ENCODE measurements at regions not wholly inside any gene's neighbourhood (a gene's known extent, or its start where the extent isn't known, plus 50 kb on each side); places are given as distances from the start of the nearest gene placed in this dataset.

- no peak overlapping the region for H3K4me3 Mint-ChIP-seq
- peaks cover 8% of the 10 kb centered on the region for H3K27me3 Mint-ChIP-seq (ENCODE audit: low read depth)
- no peaks in the 10 kb centered on the region for H3K4me1 Mint-ChIP-seq
- H3K36me3 Mint-ChIP-seq (ENCODE audit: low read depth), result no peaks in the 10 kb centered on the region
- no peak overlapping the region for H3K27ac Mint-ChIP-seq (ENCODE audit: unreplicated experiment)
- H3K9me3 Mint-ChIP-seq, result peaks cover 8% of the 10 kb centered on the region
- TF ChIP-seq, protein P1, sequence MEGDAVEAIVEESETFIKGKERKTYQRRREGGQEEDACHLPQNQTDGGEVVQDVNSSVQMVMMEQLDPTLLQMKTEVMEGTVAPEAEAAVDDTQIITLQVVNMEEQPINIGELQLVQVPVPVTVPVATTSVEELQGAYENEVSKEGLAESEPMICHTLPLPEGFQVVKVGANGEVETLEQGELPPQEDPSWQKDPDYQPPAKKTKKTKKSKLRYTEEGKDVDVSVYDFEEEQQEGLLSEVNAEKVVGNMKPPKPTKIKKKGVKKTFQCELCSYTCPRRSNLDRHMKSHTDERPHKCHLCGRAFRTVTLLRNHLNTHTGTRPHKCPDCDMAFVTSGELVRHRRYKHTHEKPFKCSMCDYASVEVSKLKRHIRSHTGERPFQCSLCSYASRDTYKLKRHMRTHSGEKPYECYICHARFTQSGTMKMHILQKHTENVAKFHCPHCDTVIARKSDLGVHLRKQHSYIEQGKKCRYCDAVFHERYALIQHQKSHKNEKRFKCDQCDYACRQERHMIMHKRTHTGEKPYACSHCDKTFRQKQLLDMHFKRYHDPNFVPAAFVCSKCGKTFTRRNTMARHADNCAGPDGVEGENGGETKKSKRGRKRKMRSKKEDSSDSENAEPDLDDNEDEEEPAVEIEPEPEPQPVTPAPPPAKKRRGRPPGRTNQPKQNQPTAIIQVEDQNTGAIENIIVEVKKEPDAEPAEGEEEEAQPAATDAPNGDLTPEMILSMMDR (conservative IDR thresholded peaks at IDR 0.05), result no peak
- DNase-seq (ENCODE audit: low read depth, low spot score), result no peak
These were observed 231.2 kb upstream of the CPEB2 start for GRCh38 chr4:14771094-14771493.

GRCh38 chr4:14771504-14772175 is 230.6 kb upstream of the CPEB2 start:
- TF ChIP-seq, protein P1 (conservative IDR thresholded peaks at IDR 0.05), result no peak
- Mint-ChIP-seq H3K36me3 (ENCODE audit: low read depth) (no peaks in the 10 kb centered on the region), H3K9me3 (peaks cover 8% of the 10 kb centered on the region), H3K27me3 (ENCODE audit: low read depth) (peaks cover 8% of the 10 kb centered on the region), H3K4me1 (no peaks in the 10 kb centered on the region), H3K4me3 (no peak overlapping the region), H3K27ac (ENCODE audit: unreplicated experiment) (no peak overlapping the region)
- no peak for DNase-seq (ENCODE audit: low read depth, low spot score)

GRCh38 chr4:14772388-14772787 is 229.9 kb upstream of the CPEB2 start:
- Mint-ChIP-seq H3K36me3 (ENCODE audit: low read depth) (no peaks in the 10 kb centered on the region), H3K27ac (ENCODE audit: unreplicated experiment) (no peak overlapping the region), H3K9me3 (peaks cover 12% of the 10 kb centered on the region), H3K4me3 (no peak overlapping the region), H3K27me3 (ENCODE audit: low read depth) (peaks cover 3% of the 10 kb centered on the region), H3K4me1 (no peaks in the 10 kb centered on the region)
- TF ChIP-seq, protein P1 (conservative IDR thresholded peaks at IDR 0.05), result no peak
- no peak for DNase-seq (ENCODE audit: low read depth, low spot score)

DNA sequence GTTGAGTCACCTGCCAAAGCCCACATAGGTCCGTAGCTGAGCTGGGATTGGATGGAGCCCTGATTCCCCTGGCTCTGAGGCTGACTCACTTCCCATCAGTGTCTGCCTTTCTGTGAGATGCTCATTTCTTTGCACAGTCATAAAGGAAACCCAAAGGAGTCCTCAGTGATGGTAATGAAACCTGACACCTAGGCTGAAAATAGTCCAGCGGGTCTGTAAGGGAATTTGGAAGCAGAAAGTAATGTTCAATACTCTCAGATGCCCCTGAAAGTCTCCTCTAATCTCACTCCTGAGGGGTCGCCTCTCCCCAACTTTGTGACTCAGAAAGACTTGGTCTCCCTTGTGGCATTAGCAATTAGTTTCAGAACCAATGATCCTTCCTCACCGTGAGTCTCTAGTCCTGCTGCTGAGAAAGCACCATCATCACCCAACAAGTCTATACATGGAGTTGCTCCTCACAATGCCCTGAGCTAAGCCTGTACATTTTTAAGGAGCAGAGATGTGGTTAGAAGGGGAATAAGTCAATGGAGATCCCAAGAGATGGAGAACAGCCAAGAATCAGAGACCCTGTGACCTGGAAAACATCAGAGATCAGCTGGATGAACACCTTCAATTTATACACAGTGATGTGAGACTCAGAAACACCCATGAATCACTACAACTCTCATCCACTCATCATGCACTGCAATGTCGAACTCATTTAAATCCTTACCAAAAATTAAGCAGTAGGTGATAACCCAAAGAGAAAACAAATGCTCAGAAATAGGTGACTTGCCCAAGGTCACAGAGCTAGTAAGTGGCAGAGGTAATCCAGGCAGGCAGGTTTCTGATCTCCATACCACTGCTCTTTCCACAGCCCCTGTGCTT is 219.0 kb upstream of the CPEB2 start:
- TF ChIP-seq, protein P1 (conservative IDR thresholded peaks at IDR 0.05), result no peak
- Mint-ChIP-seq H3K36me3 (ENCODE audit: low read depth) (peaks cover 3% of the 10 kb centered on the region), H3K27me3 (ENCODE audit: low read depth) (peaks cover 2% of the 10 kb centered on the region), H3K4me1 (no peaks in the 10 kb centered on the region), H3K4me3 (no peak overlapping the region), H3K9me3 (peaks cover 8% of the 10 kb centered on the region), H3K27ac (ENCODE audit: unreplicated experiment) (no peak overlapping the region)
- DNase-seq (ENCODE audit: low read depth, low spot score), result no peak

DNA sequence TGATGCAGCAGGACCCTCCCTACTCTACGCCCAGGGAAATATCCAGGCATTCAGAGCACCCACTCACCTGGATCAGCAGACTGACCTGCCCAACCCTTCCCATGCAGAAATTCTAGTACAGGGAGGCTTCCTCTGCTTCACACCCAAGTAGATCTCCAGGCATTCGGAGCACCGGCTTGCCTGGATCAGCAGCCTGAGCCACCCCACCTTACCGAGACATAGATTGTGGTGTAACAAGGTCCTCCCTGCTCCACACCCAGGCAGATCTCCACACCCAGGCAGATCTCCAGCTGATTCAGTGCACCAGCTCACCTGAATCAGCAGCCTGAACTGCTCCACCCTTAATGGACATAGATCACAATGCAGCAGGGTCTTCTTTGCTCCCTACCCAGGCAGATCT is 215.1 kb upstream of the CPEB2 start:
- TF ChIP-seq, protein P1 (conservative IDR thresholded peaks at IDR 0.05), result no peak
- H3K36me3 Mint-ChIP-seq (ENCODE audit: low read depth), result peaks cover 3% of the 10 kb centered on the region
- H3K4me3 Mint-ChIP-seq, result no peak overlapping the region
- H3K27me3 Mint-ChIP-seq (ENCODE audit: low read depth), result peaks cover 9% of the 10 kb centered on the region
- H3K4me1 Mint-ChIP-seq, result no peaks in the 10 kb centered on the region
- peaks cover 19% of the 10 kb centered on the region for H3K9me3 Mint-ChIP-seq
- DNase-seq (ENCODE audit: low read depth, low spot score), result no peak
- no peak overlapping the region for H3K27ac Mint-ChIP-seq (ENCODE audit: unreplicated experiment)
